K562 (cell line): ENCODE measurements at regions not wholly inside any gene's neighbourhood (a gene's known extent, or its start where the extent isn't known, plus 50 kb on each side); places are given as distances from the start of the nearest gene placed in this dataset.

Source experiments
- ATAC-seq: fragments of 200-7000 bp; cut with Tn5 transposase; 3 replicates; pipeline ENCODE4 v1.9.1; 2020; ENCODE audit warnings: moderate library complexity
- BruUV-seq: library from RNA; stranded (reverse); fragments of 400-500 nt; replicated peaks from 2 replicates; lab custom pipeline; 2021; lab: Mats Ljungman, UMichigan
- CTCF ChIA-PET: fragments of 300-600 bp; formaldehyde crosslinking; extraction: SDS; loops from one replicate; lab custom pipeline; 2021; ENCODE audit warnings: low intra/inter-chr PET ratio; lab: Yijun Ruan, JAX
- POLR2A ChIA-PET: fragments of 300-600, 350-650 bp; sonication (Branson Sonifier 250); formaldehyde crosslinking; extraction: SDS; loops from one replicate; lab custom pipeline; 2021; ENCODE audit warnings: antibody characterized with exemption, inconsistent platforms; lab: Yijun Ruan, JAX
- DNase-seq, 4 experiments: peaks; one replicate each; pipeline versions ENCODE4 v3.0.0 to v3.0.0-alpha.2; 2011 to 2018; ENCODE audit warnings: low spot score in 3 of 4, mixed read lengths in 3 of 4; ENCODE audit errors: extremely low read depth in 1 of 4
- FAIRE-seq: peaks from 2 replicates; lab custom pipeline; 2011; peaks lifted over from hg19 to GRCh38; lab: Jason Lieb, UNC
- H2AFZ ChIP-seq: 2 replicates; pipeline ENCODE4 v1.6.0; 2011; ENCODE audit warnings: low read depth, low read length, control low read depth, inconsistent platforms
- H3K27ac ChIP-seq: fragments of 200-600 bp; 3 replicates; pipeline ENCODE4 v1.8.0; 2011; ENCODE audit warnings: low read depth, mild to moderate bottlenecking, control low read depth, inconsistent platforms, low read length, moderate library complexity, mixed read lengths; ENCODE audit errors: extremely low read depth
- H3K27me3 ChIP-seq, 2 experiments: fragments of 300-600 bp in 1 of 2; 2 replicates in 1 of 2; 3 replicates in 1 of 2; pipeline versions ENCODE4 v1.6.0 to v1.8.0; 2011; ENCODE audit warnings: inconsistent platforms in 2 of 2, low read length in 2 of 2, mild to moderate bottlenecking in 1 of 2, mixed read lengths in 1 of 2, moderate library complexity in 1 of 2; ENCODE audit not compliant: control insufficient read depth in 2 of 2, insufficient read depth in 2 of 2
- H3K36me3 ChIP-seq: fragments of 300-600 bp; 3 replicates; pipeline ENCODE4 v1.8.0; 2011; ENCODE audit warnings: mild to moderate bottlenecking, low read length, inconsistent platforms; ENCODE audit not compliant: control insufficient read depth, insufficient read depth
- H3K4me1 ChIP-seq, 2 experiments: fragments of 200-600 bp in 1 of 2; replicated peaks in 1 of 2; 2 replicates in 1 of 2; 3 replicates in 1 of 2; pipeline versions ENCODE4 v1.5.1 to v1.8.0; 2011; ENCODE audit warnings: inconsistent platforms in 2 of 2, low read length in 2 of 2, mild to moderate bottlenecking in 1 of 2, mixed read lengths in 1 of 2, moderate library complexity in 1 of 2; ENCODE audit not compliant: control insufficient read depth in 2 of 2, insufficient read depth in 2 of 2
- H3K4me2 ChIP-seq: 2 replicates; pipeline ENCODE4 v1.6.1; 2011; ENCODE audit warnings: low read length, control low read depth, inconsistent platforms, mixed read lengths; ENCODE audit not compliant: insufficient read depth
- H3K4me3 ChIP-seq: fragments of 200-600 bp; sonication (generic), shearing (Covaris generic); 2 replicates; pipeline ENCODE4 v1.5.1; 2016; ENCODE audit warnings: control low read depth, inconsistent platforms
- H3K79me2 ChIP-seq: fragments of 200-600 bp; 3 replicates; pipeline ENCODE4 v1.8.0; 2011; ENCODE audit warnings: low read length, inconsistent platforms; ENCODE audit not compliant: control insufficient read depth, insufficient read depth
- H3K9ac ChIP-seq, 2 experiments: 2 replicates each; pipeline versions ENCODE4 v1.6.0 to v1.6.1; 2011; ENCODE audit warnings: low read depth in 2 of 2, low read length in 2 of 2, control low read depth in 1 of 2, inconsistent platforms in 1 of 2, mild to moderate bottlenecking in 1 of 2, mixed read lengths in 1 of 2; ENCODE audit not compliant: insufficient read depth in 1 of 2
- H3K9me1 ChIP-seq: one replicate; pipeline ENCODE4 v1.6.0; 2011; ENCODE audit warnings: inconsistent platforms, mild to moderate bottlenecking, low read length, moderate library complexity; ENCODE audit not compliant: control insufficient read depth, insufficient read depth
- H3K9me3 ChIP-seq: replicated peaks from 2 replicates; pipeline ENCODE4 v1.5.1; 2011; ENCODE audit warnings: low read depth, low read length, inconsistent platforms; ENCODE audit not compliant: control insufficient read depth, insufficient read depth
- H4K20me1 ChIP-seq: replicated peaks from 2 replicates; pipeline ENCODE4 v1.6.1; 2011; ENCODE audit warnings: low read length, inconsistent platforms, mixed read lengths; ENCODE audit not compliant: control insufficient read depth, insufficient read depth
- CC2D1A ChIP-seq: fragments of 450-650 bp; IDR thresholded peaks from 2 replicates; pipeline ENCODE4 v1.6.1; 2017; ENCODE audit warnings: mild to moderate bottlenecking
- HCFC1 ChIP-seq: IDR thresholded peaks from 2 replicates; pipeline ENCODE4 v1.6.1; 2012; ENCODE audit warnings: low read depth, low read length, improper control_type of control experiment
- HES1 ChIP-seq: fragments of 450-650 bp; IDR thresholded peaks from 2 replicates; pipeline ENCODE4 v1.6.1; 2016; ENCODE audit warnings: low read depth, mild to moderate bottlenecking, moderate library complexity
- HNRNPL ChIP-seq: fragments of 200-400 bp; formaldehyde crosslinking; IDR thresholded peaks from 2 replicates; pipeline ENCODE4 v1.6.1; 2017; ENCODE audit warnings: low read depth, mild to moderate bottlenecking, low read length
- KAT8 ChIP-seq: fragments of 450-650 bp; IDR thresholded peaks from 2 replicates; pipeline ENCODE4 v1.6.1; 2016; ENCODE audit warnings: low read depth, mild to moderate bottlenecking
- LCOR ChIP-seq: sonication (generic); formaldehyde crosslinking; IDR thresholded peaks from 2 replicates; pipeline ENCODE4 v1.8.0; 2022; ENCODE audit warnings: mild to moderate bottlenecking, missing genetic modification reagents
- MECOM ChIP-seq: fragments of 250-450 bp; sonication (Bioruptor Pico); IDR thresholded peaks from 2 replicates; pipeline ENCODE4 v1.8.0; 2022; ENCODE audit warnings: inconsistent platforms
- PHB2 ChIP-seq: fragments of 450-650 bp; IDR thresholded peaks from 2 replicates; pipeline ENCODE4 v1.6.1; 2017; ENCODE audit warnings: low read depth
- RBM22 ChIP-seq: fragments of 200-400 bp; formaldehyde crosslinking; IDR thresholded peaks from 2 replicates; pipeline ENCODE4 v1.6.1; 2018; ENCODE audit warnings: low read length, low read depth; ENCODE audit not compliant: poor library complexity, severe bottlenecking
- SMARCC2 ChIP-seq: fragments of 450-650 bp; IDR thresholded peaks from 2 replicates; pipeline ENCODE4 v1.6.1; 2017; ENCODE audit warnings: antibody characterized with exemption, moderate library complexity, mild to moderate bottlenecking, low read depth
- STAT5B ChIP-seq: fragments of 250-450 bp; sonication (Bioruptor Pico); IDR thresholded peaks from 2 replicates; pipeline ENCODE4 v1.8.0; 2021; ENCODE audit warnings: mild to moderate bottlenecking, inconsistent platforms
- TAF7 ChIP-seq: fragments of 450-650 bp; IDR thresholded peaks from 2 replicates; pipeline ENCODE4 v1.6.1; 2016; ENCODE audit warnings: missing genetic modification characterization, missing compliant biosample characterization
- ZNF57 ChIP-seq: fragments of 450-650 bp; formaldehyde crosslinking; IDR thresholded peaks from 2 replicates; pipeline ENCODE4 v1.4.0; 2020; ENCODE audit warnings: mild to moderate bottlenecking, moderate library complexity
- ZNF717 ChIP-seq: fragments of 250-450 bp; sonication (Bioruptor Pico); IDR thresholded peaks from 2 replicates; pipeline ENCODE4 v1.5.0; 2021
- WGBS: fragments of 100-300 bp; shearing (Covaris generic); methylation state at CpG from one replicate; pipeline ENCODE4 v1.1.6; 2016; ENCODE audit warnings: low coverage, mixed read lengths; ENCODE audit not compliant: insufficient coverage; ENCODE audit errors: missing lambda C conversion rate; 5-methylcytosine and 5-hydroxymethylcytosine counted together
- in situ Hi-C: fragments of 300-500 bp; cut with MboI; formaldehyde crosslinking; loops from 4 replicates; pipeline ENCODE4 v1.15.0; 2018; ENCODE audit warnings: inconsistent platforms, mixed read lengths
- intact Hi-C: fragments of 100-400 bp; cut with micrococcal nuclease; formaldehyde crosslinking; loops from 2 replicates; pipeline ENCODE4 v1.14.2; 2022
- TF ChIP-seq, protein P1 (sequence below): fragments of 450-650 bp; IDR thresholded peaks from 2 replicates; pipeline ENCODE4 v1.6.1; 2016; ENCODE audit warnings: low read depth

DNA sequence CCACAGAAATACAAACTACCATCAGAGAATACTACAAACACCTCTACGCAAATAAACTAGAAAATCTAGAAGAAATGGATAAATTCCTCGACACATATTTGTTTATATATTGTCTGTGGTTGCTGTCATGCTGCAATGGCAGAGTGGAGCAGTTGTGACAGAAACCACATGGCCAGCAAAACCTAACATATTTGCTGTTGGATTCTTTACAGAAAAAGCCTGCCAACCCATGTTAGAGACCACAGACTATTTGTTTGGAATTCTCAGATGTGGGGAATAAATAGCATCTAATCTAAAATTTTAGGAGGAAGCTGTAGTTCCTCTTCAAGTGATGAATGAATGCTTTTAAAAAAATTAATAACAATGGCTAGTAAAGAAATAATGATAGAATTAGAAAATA, 341.6 kb upstream of the AZI2 start:
- 0% methylated on average over 2 of the region's 2 CpGs for WGBS
- H2AFZ ChIP-seq, result no peak overlapping the region
- H3K27ac ChIP-seq, result no peak overlapping the region
- no peak for ATAC-seq
- no peak for DNase-seq
- intact Hi-C loops, result no loop called here
- no peaks in the 10 kb centered on the region for H4K20me1 ChIP-seq
- H3K9ac ChIP-seq, result no peak overlapping the region
- H3K79me2 ChIP-seq, result no peaks in the 10 kb centered on the region
- no peak for FAIRE-seq
- H3K4me2 ChIP-seq, result no peak overlapping the region
- H3K9me1 ChIP-seq, result no peaks in the 10 kb centered on the region
- H3K4me3 ChIP-seq, result no peak overlapping the region
- POLR2A ChIA-PET, result no interaction called here
- H3K27me3 ChIP-seq, result no peaks in the 10 kb centered on the region
- CTCF ChIA-PET, result no interaction called here
- H3K4me1 ChIP-seq, result no peaks in the 10 kb centered on the region
- TF ChIP-seq CC2D1A (no peak), PHB2 (no peak), RBM22 (no peak), ZNF57 (no peak), ZNF717 (CRISPR knock-in tag) (no peak), HES1 (no peak), TAF7 (tag) (no peak), STAT5B (CRISPR knock-in tag) (no peak), HCFC1 (no peak), MECOM (no peak), HNRNPL (no peak), LCOR (no peak), KAT8 (no peak), SMARCC2 (no peak)
- TF ChIP-seq, protein P1, sequence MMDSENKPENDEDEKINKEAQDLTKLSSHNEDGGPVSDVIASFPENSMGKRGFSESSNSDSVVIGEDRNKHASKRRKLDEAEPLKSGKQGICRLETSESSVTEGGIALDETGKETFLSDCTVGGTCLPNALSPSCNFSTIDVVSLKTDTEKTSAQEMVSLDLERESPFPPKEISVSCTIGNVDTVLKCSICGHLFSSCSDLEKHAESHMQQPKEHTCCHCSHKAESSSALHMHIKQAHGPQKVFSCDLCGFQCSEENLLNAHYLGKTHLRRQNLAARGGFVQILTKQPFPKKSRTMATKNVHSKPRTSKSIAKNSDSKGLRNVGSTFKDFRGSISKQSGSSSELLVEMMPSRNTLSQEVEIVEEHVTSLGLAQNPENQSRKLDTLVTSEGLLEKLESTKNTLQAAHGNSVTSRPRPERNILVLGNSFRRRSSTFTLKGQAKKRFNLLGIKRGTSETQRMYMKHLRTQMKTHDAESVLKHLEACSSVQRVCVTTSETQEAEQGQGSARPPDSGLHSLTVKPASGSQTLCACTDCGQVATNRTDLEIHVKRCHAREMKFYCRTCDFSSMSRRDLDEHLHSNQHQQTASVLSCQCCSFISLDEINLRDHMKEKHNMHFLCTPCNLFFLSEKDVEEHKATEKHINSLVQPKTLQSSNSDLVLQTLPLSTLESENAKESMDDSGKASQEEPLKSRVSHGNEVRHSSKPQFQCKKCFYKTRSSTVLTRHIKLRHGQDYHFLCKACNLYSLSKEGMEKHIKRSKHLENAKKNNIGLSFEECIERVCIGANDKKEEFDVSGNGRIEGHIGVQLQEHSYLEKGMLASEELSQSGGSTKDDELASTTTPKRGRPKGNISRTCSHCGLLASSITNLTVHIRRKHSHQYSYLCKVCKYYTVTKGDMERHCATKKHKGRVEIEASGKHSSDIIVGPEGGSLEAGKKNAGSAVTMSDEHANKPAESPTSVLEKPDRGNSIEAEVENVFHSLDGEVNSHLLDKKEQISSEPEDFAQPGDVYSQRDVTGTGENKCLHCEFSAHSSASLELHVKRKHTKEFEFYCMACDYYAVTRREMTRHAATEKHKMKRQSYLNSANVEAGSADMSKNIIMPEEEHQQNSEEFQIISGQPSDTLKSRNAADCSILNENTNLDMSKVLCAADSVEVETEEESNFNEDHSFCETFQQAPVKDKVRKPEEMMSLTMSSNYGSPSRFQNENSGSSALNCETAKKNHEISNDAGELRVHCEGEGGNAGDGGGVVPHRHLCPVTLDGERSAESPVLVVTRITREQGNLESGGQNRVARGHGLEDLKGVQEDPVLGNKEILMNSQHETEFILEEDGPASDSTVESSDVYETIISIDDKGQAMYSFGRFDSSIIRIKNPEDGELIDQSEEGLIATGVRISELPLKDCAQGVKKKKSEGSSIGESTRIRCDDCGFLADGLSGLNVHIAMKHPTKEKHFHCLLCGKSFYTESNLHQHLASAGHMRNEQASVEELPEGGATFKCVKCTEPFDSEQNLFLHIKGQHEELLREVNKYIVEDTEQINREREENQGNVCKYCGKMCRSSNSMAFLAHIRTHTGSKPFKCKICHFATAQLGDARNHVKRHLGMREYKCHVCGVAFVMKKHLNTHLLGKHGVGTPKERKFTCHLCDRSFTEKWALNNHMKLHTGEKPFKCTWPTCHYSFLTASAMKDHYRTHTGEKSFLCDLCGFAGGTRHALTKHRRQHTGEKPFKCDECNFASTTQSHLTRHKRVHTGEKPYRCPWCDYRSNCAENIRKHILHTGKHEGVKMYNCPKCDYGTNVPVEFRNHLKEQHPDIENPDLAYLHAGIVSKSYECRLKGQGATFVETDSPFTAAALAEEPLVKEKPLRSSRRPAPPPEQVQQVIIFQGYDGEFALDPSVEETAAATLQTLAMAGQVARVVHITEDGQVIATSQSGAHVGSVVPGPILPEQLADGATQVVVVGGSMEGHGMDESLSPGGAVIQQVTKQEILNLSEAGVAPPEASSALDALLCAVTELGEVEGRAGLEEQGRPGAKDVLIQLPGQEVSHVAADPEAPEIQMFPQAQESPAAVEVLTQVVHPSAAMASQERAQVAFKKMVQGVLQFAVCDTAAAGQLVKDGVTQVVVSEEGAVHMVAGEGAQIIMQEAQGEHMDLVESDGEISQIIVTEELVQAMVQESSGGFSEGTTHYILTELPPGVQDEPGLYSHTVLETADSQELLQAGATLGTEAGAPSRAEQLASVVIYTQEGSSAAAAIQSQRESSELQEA, result no peak
- no peaks in the 10 kb centered on the region for H3K36me3 ChIP-seq
- H3K9me3 ChIP-seq, result 0 out of 2 replicates have a peak, but pooled peaks cover 4% of the 10 kb centered on the region
- BruUV-seq, result no TSS peak
- in situ Hi-C loops, result no loop called here
